22Rv1 (cell line): ENCODE measurements at regions not wholly inside any gene's neighbourhood (a gene's known extent, or its start where the extent isn't known, plus 50 kb on each side); places are given as distances from the start of the nearest gene placed in this dataset.
"Not testable (repeated sequence)": the region's sequence is repeated elsewhere in the genome, so short reads cannot be mapped to it uniquely, and the experiment has no call there.

Source experiments
- H3K27ac ChIP-seq: fragments of 450-650 bp; 2 replicates; pipeline ENCODE4 v1.5.1; 2017
- CTCF ChIP-seq: fragments of 450-650 bp; IDR thresholded peaks from 2 replicates; pipeline ENCODE4 v1.5.1; 2017; ENCODE audit warnings: mild to moderate bottlenecking
- ZFX ChIP-seq: fragments of 450-650 bp; IDR thresholded peaks from 2 replicates; pipeline ENCODE4 v1.6.1; 2017; ENCODE audit warnings: antibody characterized with exemption, borderline replicate concordance

- TF ChIP-seq ZFX (no peak), CTCF (no peak)
- H3K27ac ChIP-seq: no peak overlapping the region
These were observed 1062.8 kb upstream of the NOVA1 start for GRCh38 chr14:27660683-27661082.

- no peak overlapping the region for H3K27ac ChIP-seq
- TF ChIP-seq CTCF (no peak), ZFX (no peak)
These were observed 1070.7 kb upstream of the NOVA1 start for GRCh38 chr14:27668531-27668930.

- TF ChIP-seq CTCF (no peak), ZFX (no peak)
- H3K27ac ChIP-seq: no peak overlapping the region
These were observed 1074.2 kb upstream of the NOVA1 start for GRCh38 chr14:27672047-27672446.

GRCh38 chr14:27672811-27673737, 1075.2 kb upstream of the NOVA1 start:
- H3K27ac ChIP-seq: not testable (repeated sequence)

GRCh38 chr14:27686137-27686536, 1080.5 kb upstream of the FOXG1 start:
- TF ChIP-seq ZFX (no peak), CTCF (no peak)
- no peak overlapping the region for H3K27ac ChIP-seq

- H3K27ac ChIP-seq: no peak overlapping the region
- no peak for TF ChIP-seq ZFX
These were observed 1077.6 kb upstream of the FOXG1 start for GRCh38 chr14:27688841-27689444.

GRCh38 chr14:27712364-27712763, 1054.2 kb upstream of the FOXG1 start:
- no peak overlapping the region for H3K27ac ChIP-seq
- TF ChIP-seq CTCF: no peak
- no peak for TF ChIP-seq ZFX

- no peak overlapping the region for H3K27ac ChIP-seq
- TF ChIP-seq CTCF: no peak
- no peak for TF ChIP-seq ZFX
These were observed 1051.0 kb upstream of the FOXG1 start for GRCh38 chr14:27715561-27715960.
